PC-3 (cell line): ENCODE measurements at regions not wholly inside any gene's neighbourhood (a gene's known extent, or its start where the extent isn't known, plus 50 kb on each side); places are given as distances from the start of the nearest gene placed in this dataset.

Experiments
- ATAC-seq: fragments of 200-7000 bp; cut with Tn5 transposase; 2 replicates; pipeline ENCODE4 v1.9.1; 2020; ENCODE audit warnings: mild to moderate bottlenecking, moderate library complexity
- BruUV-seq: library from RNA; stranded (reverse); fragments of 400-500 nt; replicated peaks from 2 replicates; lab custom pipeline; 2021; lab: Mats Ljungman, UMichigan
- CTCF ChIA-PET: fragments of 300-600 bp; sonication (Branson Sonifier 250); formaldehyde crosslinking; loops from one replicate; lab custom pipeline; 2022; ENCODE audit warnings: antibody characterized with exemption; lab: Charles Lee
- POLR2A ChIA-PET: fragments of 300-600 bp; sonication (Branson Sonifier 250); formaldehyde crosslinking; loops from one replicate; lab custom pipeline; 2022; ENCODE audit warnings: antibody characterized with exemption; ENCODE audit not compliant: unreplicated experiment; lab: Charles Lee
- DNase-seq: peaks from one replicate; pipeline ENCODE4 v3.0.0-alpha.2; 2015
- H2AFZ ChIP-seq: fragments of 300-600 bp; sonication (generic); 2 replicates; pipeline ENCODE4 v1.6.0; 2016; ENCODE audit warnings: antibody characterized with exemption, low read length
- H3F3A ChIP-seq: fragments of 300-600 bp; sonication (generic); one replicate; pipeline ENCODE4 v1.6.0; 2017; ENCODE audit warnings: antibody characterized with exemption, low read length, control low read depth, mild to moderate bottlenecking; ENCODE audit not compliant: unreplicated experiment
- H3K27ac ChIP-seq: fragments of 300-600 bp; sonication (generic); 2 replicates; pipeline ENCODE4 v1.5.1; 2016; ENCODE audit warnings: mild to moderate bottlenecking, low read length
- H3K27me3 ChIP-seq: fragments of 300-600 bp; sonication (generic); 2 replicates; pipeline ENCODE4 v1.6.1; 2016; ENCODE audit warnings: low read length, mixed read lengths
- H3K36me3 ChIP-seq: fragments of 300-600 bp; sonication (generic); 2 replicates; pipeline ENCODE4 v1.6.1; 2016; ENCODE audit warnings: low read depth, mixed run types, low read length, mixed read lengths
- H3K4me1 ChIP-seq: fragments of 300-600 bp; sonication (generic); 2 replicates; pipeline ENCODE4 v1.5.1; 2016; ENCODE audit warnings: low read length; ENCODE audit not compliant: insufficient read depth
- H3K4me2 ChIP-seq: fragments of 300-600 bp; sonication (generic); 2 replicates; pipeline ENCODE4 v1.6.0; 2016; ENCODE audit warnings: low read length
- H3K4me3 ChIP-seq: fragments of 300-600 bp; sonication (generic); 2 replicates; pipeline ENCODE4 v1.5.1; 2016; ENCODE audit warnings: mild to moderate bottlenecking, low read length, mixed read lengths
- H3K79me2 ChIP-seq: fragments of 300-600 bp; sonication (generic); 2 replicates; pipeline ENCODE4 v1.6.1; 2017; ENCODE audit warnings: low read length, mixed read lengths
- H3K9ac ChIP-seq: fragments of 300-600 bp; sonication (generic); 2 replicates; pipeline ENCODE4 v1.6.0; 2016; ENCODE audit warnings: mild to moderate bottlenecking, low read length
- H3K9me2 ChIP-seq: fragments of 300-600 bp; sonication (generic); replicated peaks from 2 replicates; pipeline ENCODE4 v1.6.1; 2016; ENCODE audit warnings: mixed run types, low read length, mixed read lengths
- H3K9me3 ChIP-seq: fragments of 300-600 bp; sonication (generic); 2 replicates; pipeline ENCODE4 v1.6.1; 2016; ENCODE audit warnings: low read length, mixed read lengths
- H4K20me1 ChIP-seq: fragments of 300-600 bp; sonication (generic); 2 replicates; pipeline ENCODE4 v1.6.1; 2016; ENCODE audit warnings: low read length, mixed read lengths
- EZH2 ChIP-seq: fragments of 300-600 bp; sonication (generic); IDR thresholded peaks from one replicate; pipeline ENCODE4 v1.6.1; 2017; ENCODE audit warnings: antibody characterized with exemption, mild to moderate bottlenecking, low read length; ENCODE audit not compliant: unreplicated experiment
- EZH2phosphoT487 ChIP-seq: fragments of 300-600 bp; sonication (generic); IDR thresholded peaks from 2 replicates; pipeline ENCODE4 v1.6.1; 2018; ENCODE audit warnings: mild to moderate bottlenecking, antibody characterized with exemption, low read length, borderline replicate concordance
- intact Hi-C: fragments of 100-400 bp; cut with micrococcal nuclease; formaldehyde crosslinking; loops from 2 replicates; pipeline ENCODE4 v1.9.0; 2023
- TF ChIP-seq, protein P1 (sequence below): fragments of 300-600 bp; sonication (generic); conservative IDR thresholded peaks from 2 replicates; pipeline ENCODE4 v1.5.1; 2017; ENCODE audit warnings: antibody characterized with exemption, low read depth, mild to moderate bottlenecking, low read length

GRCh38 chrX:87901060-87901459 is 383.5 kb downstream of the KLHL4 start:
- H3K4me2 ChIP-seq: no peak overlapping the region
- TF ChIP-seq EZH2phosphoT487 (no peak), EZH2 (no peak)
- TF ChIP-seq, protein P1, sequence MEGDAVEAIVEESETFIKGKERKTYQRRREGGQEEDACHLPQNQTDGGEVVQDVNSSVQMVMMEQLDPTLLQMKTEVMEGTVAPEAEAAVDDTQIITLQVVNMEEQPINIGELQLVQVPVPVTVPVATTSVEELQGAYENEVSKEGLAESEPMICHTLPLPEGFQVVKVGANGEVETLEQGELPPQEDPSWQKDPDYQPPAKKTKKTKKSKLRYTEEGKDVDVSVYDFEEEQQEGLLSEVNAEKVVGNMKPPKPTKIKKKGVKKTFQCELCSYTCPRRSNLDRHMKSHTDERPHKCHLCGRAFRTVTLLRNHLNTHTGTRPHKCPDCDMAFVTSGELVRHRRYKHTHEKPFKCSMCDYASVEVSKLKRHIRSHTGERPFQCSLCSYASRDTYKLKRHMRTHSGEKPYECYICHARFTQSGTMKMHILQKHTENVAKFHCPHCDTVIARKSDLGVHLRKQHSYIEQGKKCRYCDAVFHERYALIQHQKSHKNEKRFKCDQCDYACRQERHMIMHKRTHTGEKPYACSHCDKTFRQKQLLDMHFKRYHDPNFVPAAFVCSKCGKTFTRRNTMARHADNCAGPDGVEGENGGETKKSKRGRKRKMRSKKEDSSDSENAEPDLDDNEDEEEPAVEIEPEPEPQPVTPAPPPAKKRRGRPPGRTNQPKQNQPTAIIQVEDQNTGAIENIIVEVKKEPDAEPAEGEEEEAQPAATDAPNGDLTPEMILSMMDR: no peak
- no peaks in the 10 kb centered on the region for H4K20me1 ChIP-seq
- intact Hi-C loops: no loop called here
- DNase-seq (no peak), ATAC-seq (no peak)
- peak overlapping the region; percentile 26; the same call in 1 of the 2 replicates for H2AFZ ChIP-seq
- H3K9me3 ChIP-seq: no peaks in the 10 kb centered on the region
- H3K79me2 ChIP-seq: no peaks in the 10 kb centered on the region
- CTCF ChIA-PET: no interaction called here
- H3K4me1 ChIP-seq: no peaks in the 10 kb centered on the region
- POLR2A ChIA-PET: no interaction called here
- no peaks in the 10 kb centered on the region for H3K27me3 ChIP-seq
- H3K36me3 ChIP-seq: no peaks in the 10 kb centered on the region
- H3K9me2 ChIP-seq: no peaks in the 10 kb centered on the region
- no peaks in the 10 kb centered on the region for H3F3A ChIP-seq
- H3K4me3 ChIP-seq: peak overlapping the region; percentile 37; the same call in 1 of the 2 replicates
- H3K27ac ChIP-seq: no peak overlapping the region
- H3K9ac ChIP-seq: no peak overlapping the region
- no TSS peak for BruUV-seq

GRCh38 chrX:87914726-87915125 is 397.1 kb downstream of the KLHL4 start:
- H3K27me3 ChIP-seq: no peaks in the 10 kb centered on the region
- H3K27ac ChIP-seq: no peak overlapping the region
- H3K4me3 ChIP-seq: no peak overlapping the region
- no peak overlapping the region for H3K4me2 ChIP-seq
- BruUV-seq: no TSS peak
- no peaks in the 10 kb centered on the region for H4K20me1 ChIP-seq
- H3K9me3 ChIP-seq: no peaks in the 10 kb centered on the region
- TF ChIP-seq EZH2: no peak
- H3K36me3 ChIP-seq: no peaks in the 10 kb centered on the region
- no peak overlapping the region for H2AFZ ChIP-seq
- ChIA-PET CTCF (no interaction called here), POLR2A (no interaction called here)
- H3K9ac ChIP-seq: no peak overlapping the region
- no peaks in the 10 kb centered on the region for H3F3A ChIP-seq
- no peaks in the 10 kb centered on the region for H3K79me2 ChIP-seq
- no peaks in the 10 kb centered on the region for H3K4me1 ChIP-seq
- intact Hi-C loops: no loop called here
- H3K9me2 ChIP-seq: no peaks in the 10 kb centered on the region
- DNase-seq (no peak), ATAC-seq (no peak)

DNA sequence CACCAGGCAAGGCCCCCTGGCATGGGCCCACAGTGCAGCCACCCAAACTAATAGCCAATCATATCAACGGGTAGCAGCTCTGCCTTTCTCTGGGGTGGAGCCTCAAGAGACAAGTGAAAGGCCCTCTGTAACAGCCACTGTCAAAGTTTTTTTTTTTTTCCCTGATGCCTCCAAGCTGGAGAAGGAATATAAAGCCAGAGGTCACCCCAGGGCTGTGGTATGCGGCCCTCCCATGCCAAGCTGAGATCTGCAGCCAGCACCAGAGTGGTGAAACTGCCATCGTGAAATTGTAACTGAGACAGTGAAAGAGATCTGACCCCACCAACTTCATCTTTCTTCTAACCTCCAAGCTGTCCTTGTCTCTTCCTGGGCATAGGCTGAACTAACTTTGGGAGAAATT is 407.0 kb downstream of the KLHL4 start:
- no peak for TF ChIP-seq EZH2
- no peak for TF ChIP-seq EZH2phosphoT487
- TF ChIP-seq, protein P1: no peak
- no peak overlapping the region for H3K4me2 ChIP-seq
- H3K9ac ChIP-seq: no peak overlapping the region
- H3K27ac ChIP-seq: no peak overlapping the region
- H3K9me3 ChIP-seq: no peaks in the 10 kb centered on the region
- intact Hi-C loops: no loop called here
- no peak overlapping the region for H2AFZ ChIP-seq
- ChIA-PET CTCF (no interaction called here), POLR2A (no interaction called here)
- ATAC-seq (no peak), DNase-seq (no peak)
- no peaks in the 10 kb centered on the region for H3K27me3 ChIP-seq
- H3K4me3 ChIP-seq: no peak overlapping the region
- H3F3A ChIP-seq: no peaks in the 10 kb centered on the region
- no TSS peak for BruUV-seq
- H3K79me2 ChIP-seq: no peaks in the 10 kb centered on the region
- H3K9me2 ChIP-seq: no peaks in the 10 kb centered on the region
- H3K36me3 ChIP-seq: no peaks in the 10 kb centered on the region
- H3K4me1 ChIP-seq: no peaks in the 10 kb centered on the region
- H4K20me1 ChIP-seq: no peaks in the 10 kb centered on the region
